ENCODE measurements at regions not wholly inside any gene's neighbourhood (a gene's known extent, or its start where the extent isn't known, plus 50 kb on each side); places are given as distances from the start of the nearest gene placed in this dataset.

- ChIA-PET CTCF (no interaction called here), POLR2A (no interaction called here)
- no peaks in the 10 kb centered on the region for H3K9me1 ChIP-seq (replicated peaks; ENCODE audit: control insufficient read depth, extremely low read depth, insufficient read depth, low read length)
- H2AFZ ChIP-seq (ENCODE audit: low read depth, low read length): no peak overlapping the region
- no peak overlapping the region for H3K9ac ChIP-seq (replicated peaks; ENCODE audit: extremely low read depth, insufficient read depth, low read length)
- H3K9me3 ChIP-seq (replicated peaks; ENCODE audit: control insufficient read depth, insufficient read depth, low read length): no peaks in the 10 kb centered on the region
- no peak overlapping the region for H3K4me2 ChIP-seq (ENCODE audit: insufficient read depth, low read length)
- H3K4me1 ChIP-seq (ENCODE audit: control insufficient read depth, extremely low read depth, insufficient read depth, low read length): no peaks in the 10 kb centered on the region
- intact Hi-C loops (cut with micrococcal nuclease): no loop called here
- BruUV-seq (replicated peaks): no TSS peak
- H3K79me2 ChIP-seq (ENCODE audit: control insufficient read depth, insufficient read depth, low read length): no peaks in the 10 kb centered on the region
- TF ChIP-seq, protein P1, sequence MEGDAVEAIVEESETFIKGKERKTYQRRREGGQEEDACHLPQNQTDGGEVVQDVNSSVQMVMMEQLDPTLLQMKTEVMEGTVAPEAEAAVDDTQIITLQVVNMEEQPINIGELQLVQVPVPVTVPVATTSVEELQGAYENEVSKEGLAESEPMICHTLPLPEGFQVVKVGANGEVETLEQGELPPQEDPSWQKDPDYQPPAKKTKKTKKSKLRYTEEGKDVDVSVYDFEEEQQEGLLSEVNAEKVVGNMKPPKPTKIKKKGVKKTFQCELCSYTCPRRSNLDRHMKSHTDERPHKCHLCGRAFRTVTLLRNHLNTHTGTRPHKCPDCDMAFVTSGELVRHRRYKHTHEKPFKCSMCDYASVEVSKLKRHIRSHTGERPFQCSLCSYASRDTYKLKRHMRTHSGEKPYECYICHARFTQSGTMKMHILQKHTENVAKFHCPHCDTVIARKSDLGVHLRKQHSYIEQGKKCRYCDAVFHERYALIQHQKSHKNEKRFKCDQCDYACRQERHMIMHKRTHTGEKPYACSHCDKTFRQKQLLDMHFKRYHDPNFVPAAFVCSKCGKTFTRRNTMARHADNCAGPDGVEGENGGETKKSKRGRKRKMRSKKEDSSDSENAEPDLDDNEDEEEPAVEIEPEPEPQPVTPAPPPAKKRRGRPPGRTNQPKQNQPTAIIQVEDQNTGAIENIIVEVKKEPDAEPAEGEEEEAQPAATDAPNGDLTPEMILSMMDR (IDR thresholded peaks at IDR 0.05; ENCODE audit: extremely low read depth in 1 of 2, insufficient read depth in 1 of 2, low read depth in 1 of 2, low read length in 2 of 2): no peak
- no peak for TF ChIP-seq GATA2 (IDR thresholded peaks at IDR 0.05; ENCODE audit: insufficient read depth, insufficient read length, low read depth, low read length)
- no peak overlapping the region for H3K27ac ChIP-seq (ENCODE audit: insufficient read depth, low read depth, low read length)
- dilution Hi-C loops (cut with MboI; ENCODE audit: extremely low pct_ligation_motif_present, low sequenced_read_pairs): no loop called here
- no peaks in the 10 kb centered on the region for H4K20me1 ChIP-seq (replicated peaks; ENCODE audit: control insufficient read depth, extremely low read depth, insufficient read depth, low read length)
- no peak for FAIRE-seq
- DNase-seq (ENCODE audit: low read depth, low spot score): no peak
- H3K27me3 ChIP-seq (ENCODE audit: control insufficient read depth in 2 of 2, insufficient read depth in 2 of 2, low read length in 2 of 2): no peaks in the 10 kb centered on the region
- H3K36me3 ChIP-seq (ENCODE audit: control insufficient read depth in 2 of 2, extremely low read depth in 1 of 2, insufficient read depth in 2 of 2, low read length in 2 of 2): no peaks in the 10 kb centered on the region
- no peak overlapping the region for H3K4me3 ChIP-seq (replicated peaks in 1 of 3; ENCODE audit: insufficient read depth in 1 of 3, low read depth in 1 of 3, low read length in 3 of 3)
Measured at GRCh38 chr7:21013765-21014539, 227.3 kb upstream of the SP8 start.

GRCh38 chr7:21020667-21021066, 234.0 kb upstream of the SP8 start:
- dilution Hi-C loops (cut with MboI; ENCODE audit: extremely low pct_ligation_motif_present, low sequenced_read_pairs): no loop called here
- Histone ChIP-seq H3K4me2 (ENCODE audit: insufficient read depth, low read length) (no peak overlapping the region), H3K79me2 (ENCODE audit: control insufficient read depth, insufficient read depth, low read length) (no peaks in the 10 kb centered on the region)

More at GRCh38 chr7:21020667-21021066, 234.0 kb upstream of the SP8 start:
- Histone ChIP-seq H2AFZ (ENCODE audit: low read depth, low read length) (no peak overlapping the region), H3K36me3 (ENCODE audit: control insufficient read depth in 2 of 2, extremely low read depth in 1 of 2, insufficient read depth in 2 of 2, low read length in 2 of 2) (no peaks in the 10 kb centered on the region), H3K27ac (ENCODE audit: insufficient read depth, low read depth, low read length) (no peak overlapping the region), H3K9me3 (replicated peaks; ENCODE audit: control insufficient read depth, insufficient read depth, low read length) (no peaks in the 10 kb centered on the region), H3K9ac (replicated peaks; ENCODE audit: extremely low read depth, insufficient read depth, low read length) (no peak overlapping the region), H4K20me1 (replicated peaks; ENCODE audit: control insufficient read depth, extremely low read depth, insufficient read depth, low read length) (no peaks in the 10 kb centered on the region), H3K4me1 (ENCODE audit: control insufficient read depth, extremely low read depth, insufficient read depth, low read length) (no peaks in the 10 kb centered on the region), H3K9me1 (replicated peaks; ENCODE audit: control insufficient read depth, extremely low read depth, insufficient read depth, low read length) (no peaks in the 10 kb centered on the region), H3K4me3 (replicated peaks in 1 of 3; ENCODE audit: insufficient read depth in 1 of 3, low read depth in 1 of 3, low read length in 3 of 3) (no peak overlapping the region), H3K27me3 (ENCODE audit: control insufficient read depth in 2 of 2, insufficient read depth in 2 of 2, low read length in 2 of 2) (no peaks in the 10 kb centered on the region)
- FAIRE-seq (no peak), DNase-seq (ENCODE audit: low read depth, low spot score) (no peak)
- ChIA-PET POLR2A (no interaction called here), CTCF (no interaction called here)
- no TSS peak for BruUV-seq (replicated peaks)
- TF ChIP-seq GATA2 (IDR thresholded peaks at IDR 0.05; ENCODE audit: insufficient read depth, insufficient read length, low read depth, low read length): no peak
- no peak for TF ChIP-seq FOS (IDR thresholded peaks at IDR 0.05; ENCODE audit: borderline replicate concordance, insufficient read depth, low read length)
- intact Hi-C loops (cut with micrococcal nuclease): no loop called here

All from endothelial cell of umbilical vein (primary cell).